HCT116 (cell line): ENCODE measurements at regions not wholly inside any gene's neighbourhood (a gene's known extent, or its start where the extent isn't known, plus 50 kb on each side); places are given as distances from the start of the nearest gene placed in this dataset.

Experiments
- ATAC-seq: fragments of 200-7000 bp; cut with Tn5 transposase; 2 replicates; pipeline ENCODE4 v1.9.1; 2020; ENCODE audit warnings: mild to moderate bottlenecking, moderate library complexity
- BruUV-seq: library from RNA; stranded (reverse); fragments of 400-500 nt; replicated peaks from 2 replicates; lab custom pipeline; 2021; lab: Mats Ljungman, UMichigan
- CTCF ChIA-PET: fragments of 300-600 bp; sonication (Branson Sonifier 250); formaldehyde crosslinking; loops from one replicate; lab custom pipeline; 2021; ENCODE audit warnings: antibody characterized with exemption; lab: Charles Lee
- POLR2A ChIA-PET: fragments of 300-600, 350-600 bp; sonication (Branson Sonifier 250); formaldehyde crosslinking; loops from one replicate; lab custom pipeline; 2021; ENCODE audit warnings: antibody characterized with exemption; lab: Charles Lee
- RAD21 ChIA-PET, 2 experiments: fragments of 300-600 bp; sonication (Branson Sonifier 250); formaldehyde crosslinking; loops; one replicate each; lab custom pipeline; 2023; ENCODE audit warnings: low total read pairs in 2 of 2; ENCODE audit not compliant: uncharacterized antibody in 2 of 2, unreplicated experiment in 2 of 2, low non-redundant PET in 1 of 2; lab: Charles Lee
- DNase-seq: peaks from one replicate; pipeline ENCODE4 v3.0.0-alpha.2; 2010; ENCODE audit warnings: low read depth, low spot score
- H2AFZ ChIP-seq: fragments of 200-600 bp; shearing (Covaris generic), sonication (generic); 2 replicates; pipeline ENCODE4 v1.6.1; 2017; ENCODE audit warnings: low read depth, mixed run types, mixed read lengths, antibody characterized with exemption, low read length; ENCODE audit not compliant: poor library complexity, severe bottlenecking
- H3K27ac ChIP-seq: 2 replicates; pipeline ENCODE4 v1.5.1; 2012; ENCODE audit warnings: low read depth, low read length
- H3K27me3 ChIP-seq: fragments of 200-600 bp; sonication (generic); 2 replicates; pipeline ENCODE4 v1.6.1; 2016; ENCODE audit warnings: mixed run types, low read length, mixed read lengths; ENCODE audit not compliant: insufficient read depth
- H3K36me3 ChIP-seq, 2 experiments: fragments of 200-500 bp in 1 of 2; fragments of 200-600 bp in 1 of 2; sonication (Bioruptor generic) in 1 of 2; sonication (generic) in 1 of 2; 2 replicates each; pipeline versions ENCODE4 v1.5.1 to v1.6.1; 2014 to 2016; ENCODE audit warnings: low read length in 2 of 2, inconsistent platforms in 1 of 2, mixed read lengths in 1 of 2, mixed run types in 1 of 2; ENCODE audit not compliant: insufficient read depth in 2 of 2, control insufficient read depth in 1 of 2
- H3K4me1 ChIP-seq, 2 experiments: fragments of 200-600 bp in 1 of 2; sonication (generic) in 1 of 2; 2 replicates each; pipeline versions ENCODE4 v1.5.1 to v1.6.1; 2012 to 2017; ENCODE audit warnings: low read length in 2 of 2, inconsistent platforms in 1 of 2, mild to moderate bottlenecking in 1 of 2, mixed read lengths in 1 of 2, mixed run types in 1 of 2, moderate library complexity in 1 of 2; ENCODE audit not compliant: insufficient read depth in 2 of 2, control insufficient read depth in 1 of 2
- H3K4me2 ChIP-seq: fragments of 200-600 bp; sonication (generic); 2 replicates; pipeline ENCODE4 v1.6.1; 2017; ENCODE audit warnings: mixed run types, low read length, mixed read lengths
- H3K4me3 ChIP-seq, 2 experiments: fragments of 200-600 bp in 1 of 2; sonication (generic) in 1 of 2; replicated peaks in 1 of 2; 2 replicates each; pipeline ENCODE4 v1.5.1; 2011 to 2016; ENCODE audit warnings: low read length in 2 of 2, control low read depth in 1 of 2, low read depth in 1 of 2, mild to moderate bottlenecking in 1 of 2, mixed read lengths in 1 of 2, mixed run types in 1 of 2
- H3K79me2 ChIP-seq: fragments of 200-600 bp; sonication (generic); 2 replicates; pipeline ENCODE4 v1.6.1; 2017; ENCODE audit warnings: mild to moderate bottlenecking, mixed run types, low read length, moderate library complexity, mixed read lengths; ENCODE audit not compliant: insufficient read depth
- H3K9ac ChIP-seq: fragments of 200-600 bp; sonication (generic); 2 replicates; pipeline ENCODE4 v1.6.1; 2016; ENCODE audit warnings: low read length, mixed read lengths
- H3K9me2 ChIP-seq: fragments of 200-600 bp; sonication (generic), shearing (Covaris generic); 2 replicates; pipeline ENCODE4 v1.6.1; 2017; ENCODE audit warnings: mixed run types, mild to moderate bottlenecking, moderate library complexity; ENCODE audit not compliant: insufficient read depth
- H3K9me3 ChIP-seq, 2 experiments: fragments of 200-500 bp in 1 of 2; fragments of 200-600 bp in 1 of 2; sonication (Bioruptor generic) in 1 of 2; sonication (generic) in 1 of 2; 2 replicates each; pipeline ENCODE4 v1.6.1; 2014 to 2017; ENCODE audit warnings: low read length in 2 of 2, mixed read lengths in 2 of 2, inconsistent platforms in 1 of 2, low read depth in 1 of 2, mild to moderate bottlenecking in 1 of 2, mixed run types in 1 of 2, moderate library complexity in 1 of 2; ENCODE audit not compliant: control insufficient read depth in 1 of 2, insufficient read depth in 1 of 2
- H4K20me1 ChIP-seq: fragments of 200-600 bp; sonication (generic), shearing (Covaris generic); 2 replicates; pipeline ENCODE4 v1.6.1; 2017; ENCODE audit warnings: mixed run types, mild to moderate bottlenecking, moderate library complexity; ENCODE audit not compliant: insufficient read depth
- CBX3 ChIP-seq: IDR thresholded peaks from 2 replicates; pipeline ENCODE4 v1.6.1; 2012; ENCODE audit warnings: low read depth
- EGR1 ChIP-seq: IDR thresholded peaks from 2 replicates; pipeline ENCODE4 v1.6.1; 2012; ENCODE audit warnings: low read depth
- EZH2phosphoT487 ChIP-seq: fragments of 200-600 bp; IDR thresholded peaks from 2 replicates; pipeline ENCODE4 v1.6.1; 2018; ENCODE audit warnings: antibody characterized with exemption, borderline replicate concordance
- FOSL1 ChIP-seq: IDR thresholded peaks from 2 replicates; pipeline ENCODE4 v1.6.1; 2012; ENCODE audit warnings: low read depth
- JUND ChIP-seq: IDR thresholded peaks from 2 replicates; pipeline ENCODE4 v1.6.1; 2012
- MAX ChIP-seq: IDR thresholded peaks from 2 replicates; pipeline ENCODE4 v1.6.1; 2012
- RAD21 ChIP-seq: IDR thresholded peaks from 2 replicates; pipeline ENCODE4 v1.6.1; 2012; ENCODE audit warnings: low read depth, mild to moderate bottlenecking
- REST ChIP-seq: IDR thresholded peaks from 2 replicates; pipeline ENCODE4 v1.6.1; 2012; ENCODE audit warnings: low read depth
- SIN3A ChIP-seq: IDR thresholded peaks from 2 replicates; pipeline ENCODE4 v1.6.1; 2012; ENCODE audit warnings: low read depth
- SP1 ChIP-seq: IDR thresholded peaks from 2 replicates; pipeline ENCODE4 v1.6.1; 2012; ENCODE audit warnings: low read depth
- SRF ChIP-seq: IDR thresholded peaks from 2 replicates; pipeline ENCODE4 v1.6.1; 2012; ENCODE audit warnings: low read depth
- TCF7L2 ChIP-seq: IDR thresholded peaks from 2 replicates; pipeline ENCODE4 v1.7.0; 2011; ENCODE audit warnings: borderline replicate concordance, inconsistent platforms; ENCODE audit not compliant: insufficient read depth, insufficient read length; ENCODE audit errors: extremely low read depth
- YY1 ChIP-seq: IDR thresholded peaks from 2 replicates; pipeline ENCODE4 v1.6.1; 2011; ENCODE audit warnings: low read length, low read depth, moderate library complexity, mild to moderate bottlenecking; ENCODE audit not compliant: insufficient replicate concordance; ENCODE audit errors: extremely low read depth
- ZFX ChIP-seq: fragments of 450-650 bp; IDR thresholded peaks from 2 replicates; pipeline ENCODE4 v1.6.1; 2017
- ZNF274 ChIP-seq: fragments of 200-500 bp; sonication (Bioruptor generic); IDR thresholded peaks from 2 replicates; pipeline ENCODE4 v1.6.1; 2014; ENCODE audit warnings: mild to moderate bottlenecking, low read depth, low read length, inconsistent platforms
- intact Hi-C: fragments of 100-400 bp; cut with micrococcal nuclease; formaldehyde crosslinking; loops from 2 replicates; pipeline ENCODE4 v1.10.0; 2022
- TF ChIP-seq, protein P1 (sequence below): IDR thresholded peaks from 2 replicates; pipeline ENCODE4 v1.6.1; 2012

GRCh38 chr1:170461291-170461747 is 70.6 kb upstream of the GORAB start:
- H3K9ac ChIP-seq: no peak overlapping the region
- H2AFZ ChIP-seq: no peak overlapping the region
- CTCF ChIA-PET: no interaction called here
- H3K4me3 ChIP-seq: no peak overlapping the region
- no peaks in the 10 kb centered on the region for H3K9me2 ChIP-seq
- no peaks in the 10 kb centered on the region for H4K20me1 ChIP-seq
- intact Hi-C loops: no loop called here
- ATAC-seq: no peak
- POLR2A ChIA-PET: no interaction called here
- H3K9me3 ChIP-seq: no peaks in the 10 kb centered on the region
- no peaks in the 10 kb centered on the region for H3K36me3 ChIP-seq
- H3K4me1 ChIP-seq: no peaks in the 10 kb centered on the region
- RAD21 ChIA-PET: no interaction called here
- no peaks in the 10 kb centered on the region for H3K27me3 ChIP-seq
- H3K4me2 ChIP-seq: no peak overlapping the region
- H3K79me2 ChIP-seq: no peaks in the 10 kb centered on the region
- TF ChIP-seq, protein P1, sequence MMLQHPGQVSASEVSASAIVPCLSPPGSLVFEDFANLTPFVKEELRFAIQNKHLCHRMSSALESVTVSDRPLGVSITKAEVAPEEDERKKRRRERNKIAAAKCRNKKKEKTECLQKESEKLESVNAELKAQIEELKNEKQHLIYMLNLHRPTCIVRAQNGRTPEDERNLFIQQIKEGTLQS: no peak
- no peak for TF ChIP-seq CBX3
- TF ChIP-seq FOSL1: no peak
- TF ChIP-seq JUND: no peak
- no peak for TF ChIP-seq SP1
- no peak for TF ChIP-seq ZFX
- TF ChIP-seq SRF: no peak
- TF ChIP-seq SIN3A: no peak
- TF ChIP-seq TCF7L2: no peak
- TF ChIP-seq RAD21: no peak
- TF ChIP-seq YY1: no peak
- no peak for TF ChIP-seq MAX
- TF ChIP-seq, all 23 proteins: peak for 0
- BruUV-seq: no TSS peak
- H3K27ac ChIP-seq: no peak overlapping the region
- DNase-seq: no peak

GRCh38 chr1:170461762-170462384 is 70.1 kb upstream of the GORAB start:
- Histone ChIP-seq H3K4me2 (no peak overlapping the region), H3K4me1 (no peaks in the 10 kb centered on the region), H3K27ac (no peak overlapping the region), H3K36me3 (no peaks in the 10 kb centered on the region), H3K27me3 (no peaks in the 10 kb centered on the region), H2AFZ (no peak overlapping the region), H3K4me3 (no peak overlapping the region), H3K79me2 (no peaks in the 10 kb centered on the region), H3K9me3 (no peaks in the 10 kb centered on the region), H4K20me1 (no peaks in the 10 kb centered on the region), H3K9me2 (no peaks in the 10 kb centered on the region), H3K9ac (no peak overlapping the region)
- DNase-seq (no peak), ATAC-seq (no peak)
- intact Hi-C loops: no loop called here
- POLR2A ChIA-PET: no interaction called here
- RAD21 ChIA-PET: no interaction called here
- CTCF ChIA-PET: no interaction called here
- no TSS peak for BruUV-seq
- TF ChIP-seq REST: no peak
- TF ChIP-seq EZH2phosphoT487: no peak
- no peak for TF ChIP-seq CBX3
- no peak for TF ChIP-seq RAD21
- no peak for TF ChIP-seq ZNF274
- TF ChIP-seq FOSL1: no peak
- TF ChIP-seq ZFX: no peak
- no peak for TF ChIP-seq EGR1
- no peak for TF ChIP-seq MAX
